ENCODE measurements at regions not wholly inside any gene's neighbourhood (a gene's known extent, or its start where the extent isn't known, plus 50 kb on each side); places are given as distances from the start of the nearest gene placed in this dataset.

GRCh38 chr15:35872577-35872976 lies 326.6 kb upstream of the DPH6 start:
- TF ChIP-seq CTCF (IDR thresholded peaks at IDR 0.05 in 2 of 3, conservative IDR thresholded peaks at IDR 0.05 in 1 of 3; ENCODE audit: borderline replicate concordance in 1 of 3, insufficient read depth in 1 of 3, low read depth in 2 of 3, low read length in 2 of 3) (no peak), YY1 (IDR thresholded peaks at IDR 0.05; ENCODE audit: extremely low read depth, insufficient replicate concordance, low read depth, low read length) (no peak), SIN3A (IDR thresholded peaks at IDR 0.05; ENCODE audit: low read depth) (no peak), CEBPB (IDR thresholded peaks at IDR 0.05; ENCODE audit: low read depth) (no peak), ZFX (IDR thresholded peaks at IDR 0.05) (no peak), EGR1 (IDR thresholded peaks at IDR 0.05; ENCODE audit: low read depth) (no peak)
- TF ChIP-seq, protein P1, sequence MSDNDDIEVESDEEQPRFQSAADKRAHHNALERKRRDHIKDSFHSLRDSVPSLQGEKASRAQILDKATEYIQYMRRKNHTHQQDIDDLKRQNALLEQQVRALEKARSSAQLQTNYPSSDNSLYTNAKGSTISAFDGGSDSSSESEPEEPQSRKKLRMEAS (IDR thresholded peaks at IDR 0.05), result no peak

All from HCT116 (cell line).